Effector memory CD4-positive, alpha-beta T cell (primary cell): ENCODE measurements at regions not wholly inside any gene's neighbourhood (a gene's known extent, or its start where the extent isn't known, plus 50 kb on each side); places are given as distances from the start of the nearest gene placed in this dataset.

ENCODE experiments used
- DNase-seq, 3 donors: peaks; one replicate each; pipeline ENCODE4 v3.0.0-alpha.2; 2020
- H3K27ac ChIP-seq: 2 replicates; pipeline ENCODE4 v1.7.0; 2013; ENCODE audit warnings: mild to moderate bottlenecking, low read length, moderate library complexity; ENCODE audit not compliant: insufficient read depth, poor library complexity, severe bottlenecking
- H3K27me3 ChIP-seq: replicated peaks from 2 replicates; pipeline ENCODE4 v1.7.0; 2013; ENCODE audit warnings: mild to moderate bottlenecking, low read length; ENCODE audit not compliant: insufficient read depth, control insufficient read depth, poor library complexity, severe bottlenecking
- H3K36me3 ChIP-seq: 2 replicates; pipeline ENCODE4 v1.7.0; 2013; ENCODE audit warnings: mild to moderate bottlenecking, low read length, moderate library complexity; ENCODE audit not compliant: control insufficient read depth, insufficient read depth
- H3K4me1 ChIP-seq: 2 replicates; pipeline ENCODE4 v1.7.0; 2013; ENCODE audit warnings: low read length, mild to moderate bottlenecking; ENCODE audit not compliant: control insufficient read depth, insufficient read depth, poor library complexity, severe bottlenecking
- H3K4me3 ChIP-seq: 2 replicates; pipeline ENCODE4 v1.7.0; 2013; ENCODE audit warnings: low read length, low read depth, mild to moderate bottlenecking; ENCODE audit not compliant: insufficient read depth, poor library complexity, severe bottlenecking
- H3K9me3 ChIP-seq: 2 replicates; pipeline ENCODE4 v1.7.0; 2013; ENCODE audit warnings: mild to moderate bottlenecking, low read length, moderate library complexity; ENCODE audit not compliant: control insufficient read depth

DNA sequence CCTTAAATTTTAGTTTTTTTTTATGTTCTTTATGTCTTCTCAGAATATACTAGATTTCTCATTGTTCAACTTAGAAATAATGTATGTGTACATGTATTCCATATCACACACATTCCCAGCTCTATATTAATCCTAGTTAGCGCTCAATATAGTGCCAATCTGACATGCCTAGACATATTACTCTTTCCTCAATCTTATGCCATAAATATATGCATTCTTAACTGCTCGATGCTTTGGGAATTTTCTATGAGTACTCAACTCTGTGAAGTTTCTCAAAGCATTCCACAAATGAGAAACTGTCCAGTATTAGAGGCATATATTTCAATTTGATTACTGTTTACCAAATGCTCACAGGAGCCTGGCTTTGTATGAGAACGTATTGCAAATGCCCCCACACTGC, 231.2 kb upstream of the VEGFC start:
- DNase-seq: no peak
- Histone ChIP-seq H3K9me3 (no peaks in the 10 kb centered on the region), H3K4me1 (no peaks in the 10 kb centered on the region), H3K4me3 (no peak overlapping the region), H3K27ac (no peak overlapping the region), H3K36me3 (no peaks in the 10 kb centered on the region), H3K27me3 (no peaks in the 10 kb centered on the region)

DNA sequence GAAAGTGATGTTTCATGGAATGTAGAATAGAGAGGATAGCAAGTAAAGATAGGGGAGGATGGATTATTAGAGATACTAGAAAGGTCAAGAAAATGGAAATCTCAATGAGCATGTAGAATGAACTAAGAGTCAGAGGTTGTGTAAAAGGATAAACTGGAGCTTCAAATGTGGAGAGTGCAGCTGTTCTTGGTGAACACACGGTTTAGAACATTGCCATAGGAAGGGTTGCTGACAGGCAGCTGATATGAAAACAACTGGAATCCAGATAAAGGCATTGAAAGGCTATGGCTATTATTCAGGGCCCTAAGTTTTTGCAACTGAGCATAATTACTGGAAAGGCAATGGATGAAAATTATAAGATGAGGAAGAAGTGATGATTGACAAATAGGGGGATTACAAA, 239.6 kb upstream of the VEGFC start:
- no peaks in the 10 kb centered on the region for H3K4me1 ChIP-seq
- no peak for DNase-seq
- no peaks in the 10 kb centered on the region for H3K9me3 ChIP-seq
- no peak overlapping the region for H3K27ac ChIP-seq
- H3K36me3 ChIP-seq: no peaks in the 10 kb centered on the region
- H3K27me3 ChIP-seq: no peaks in the 10 kb centered on the region
- H3K4me3 ChIP-seq: no peak overlapping the region

DNA sequence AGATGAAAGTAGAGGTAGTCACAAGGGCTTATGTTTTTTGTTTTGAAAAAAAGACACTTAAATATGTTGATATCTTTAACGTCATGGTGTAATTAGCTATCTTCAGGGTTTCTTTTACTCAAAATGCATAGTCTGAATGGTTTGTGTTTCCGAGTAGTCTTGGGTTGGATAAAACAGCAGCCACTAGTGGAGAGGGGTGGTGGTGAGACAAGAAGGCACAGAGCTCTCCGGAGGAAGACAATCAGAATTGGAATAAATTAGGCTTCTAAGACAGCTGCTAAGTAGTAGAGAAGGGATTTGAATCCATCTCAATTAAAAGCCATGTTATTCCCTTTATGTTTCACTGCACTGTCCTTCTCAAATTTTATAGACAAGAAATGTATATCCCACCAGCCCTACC, 240.4 kb upstream of the VEGFC start:
- Histone ChIP-seq H3K4me3 (no peak overlapping the region), H3K9me3 (no peaks in the 10 kb centered on the region), H3K27ac (no peak overlapping the region), H3K4me1 (no peaks in the 10 kb centered on the region), H3K36me3 (no peaks in the 10 kb centered on the region), H3K27me3 (no peaks in the 10 kb centered on the region)
- DNase-seq: no peak

DNA sequence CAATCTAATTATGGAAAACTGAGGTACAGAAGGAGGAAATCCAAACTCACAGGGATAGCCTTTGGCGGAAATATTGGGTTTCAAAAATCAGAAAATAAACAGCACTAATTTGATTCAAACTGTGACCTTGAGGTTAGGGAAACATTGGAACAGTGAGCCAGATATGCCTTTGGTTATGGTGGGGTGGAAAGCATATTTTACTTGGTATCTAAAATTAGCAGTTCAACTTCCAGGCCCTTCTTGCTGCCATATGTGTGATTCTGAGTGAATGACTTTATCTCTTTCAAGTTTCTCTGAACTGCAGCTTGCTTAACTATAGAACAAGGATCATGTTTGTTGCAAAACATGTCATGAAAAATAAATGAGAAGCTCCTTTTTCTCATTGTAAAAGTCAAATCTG, 240.9 kb upstream of the VEGFC start:
- Histone ChIP-seq H3K4me1 (no peaks in the 10 kb centered on the region), H3K27me3 (no peaks in the 10 kb centered on the region), H3K9me3 (no peaks in the 10 kb centered on the region), H3K27ac (no peak overlapping the region), H3K4me3 (no peak overlapping the region), H3K36me3 (no peaks in the 10 kb centered on the region)
- DNase-seq: no peak

DNA sequence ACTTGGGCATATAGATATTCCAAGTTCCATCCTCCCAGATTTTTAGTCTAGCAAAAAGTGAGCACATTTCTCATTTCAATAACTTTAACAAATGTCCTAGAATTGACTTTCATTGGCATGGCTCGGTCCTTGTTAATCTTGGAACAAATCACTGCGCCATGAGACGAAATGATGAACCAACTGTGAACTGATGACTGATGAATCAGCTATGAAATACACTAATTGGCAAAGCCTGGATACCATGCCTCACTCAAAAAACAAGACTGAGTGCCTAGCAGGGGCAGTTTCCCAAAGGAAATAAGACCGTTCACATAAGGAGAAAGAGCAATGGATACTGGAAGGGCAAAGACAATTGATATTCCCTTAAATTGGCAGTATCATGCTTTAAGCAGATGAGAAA, 248.6 kb upstream of the VEGFC start:
- DNase-seq: no peak
- H3K36me3 ChIP-seq: no peaks in the 10 kb centered on the region
- no peak overlapping the region for H3K4me3 ChIP-seq
- H3K27me3 ChIP-seq: no peaks in the 10 kb centered on the region
- H3K4me1 ChIP-seq: no peaks in the 10 kb centered on the region
- H3K9me3 ChIP-seq: no peaks in the 10 kb centered on the region
- H3K27ac ChIP-seq: no peak overlapping the region

DNA sequence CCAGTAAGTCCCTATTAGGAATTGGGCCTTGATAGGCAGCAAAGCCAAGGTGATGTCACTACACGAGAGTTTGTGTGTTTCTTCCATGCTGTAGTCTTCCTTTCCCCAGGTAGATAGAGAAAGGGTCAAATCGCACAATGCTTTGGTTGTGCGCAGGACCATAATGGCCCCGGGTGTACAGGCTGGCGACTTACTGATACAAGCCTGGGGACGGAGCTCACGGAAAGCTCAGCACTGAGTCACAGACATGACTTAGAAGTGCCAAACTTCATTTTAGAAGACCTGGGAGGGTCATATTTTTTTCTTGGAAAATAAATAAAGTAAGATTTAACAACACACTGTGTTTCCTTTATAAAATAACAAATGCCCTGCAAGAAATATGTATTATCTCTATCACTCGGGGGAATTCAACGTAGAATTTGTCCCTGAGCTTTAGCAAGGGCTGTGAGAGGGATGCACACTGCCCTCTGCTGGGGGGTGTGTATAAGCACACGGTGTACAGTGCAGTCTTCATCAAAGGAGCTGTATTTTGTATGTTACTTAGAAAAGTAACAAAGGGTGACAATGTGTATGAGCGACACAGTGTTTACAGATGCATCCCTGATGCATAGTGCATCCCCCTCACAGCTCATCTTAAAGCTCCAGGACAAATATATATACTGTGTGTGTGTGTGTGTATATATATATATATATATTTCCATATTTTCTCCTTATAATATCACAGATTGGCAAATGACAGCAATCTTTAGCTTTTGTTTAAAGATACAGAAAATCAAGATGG, 254.5 kb upstream of the VEGFC start:
- peak in 1 of 3 donors; percentile 25 for DNase-seq
- no peak overlapping the region for H3K27ac ChIP-seq

DNA sequence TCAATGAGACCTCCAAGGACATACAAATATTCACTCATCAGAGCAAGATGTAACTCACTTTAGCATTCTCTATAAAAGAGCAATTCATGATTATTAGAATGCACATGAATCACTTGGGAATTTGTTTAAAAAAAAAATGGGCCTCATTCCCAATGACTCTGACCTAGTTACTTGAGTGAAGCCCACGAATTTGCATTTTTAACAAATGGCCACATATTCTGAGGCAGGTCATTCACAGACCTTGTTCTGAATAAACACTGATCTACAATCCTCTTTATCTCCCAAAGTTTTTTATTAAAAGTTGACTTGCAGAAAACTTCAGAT, 255.1 kb upstream of the VEGFC start:
- Histone ChIP-seq H3K4me1 (no peaks in the 10 kb centered on the region), H3K9me3 (no peaks in the 10 kb centered on the region), H3K27me3 (no peaks in the 10 kb centered on the region), H3K36me3 (no peaks in the 10 kb centered on the region), H3K4me3 (no peak overlapping the region), H3K27ac (no peak overlapping the region)
- no peak for DNase-seq

More for the DNA sequence above, 254.5 kb upstream of the VEGFC start:
- Histone ChIP-seq H3K4me3 (no peak overlapping the region), H3K4me1 (no peaks in the 10 kb centered on the region), H3K36me3 (no peaks in the 10 kb centered on the region), H3K27me3 (no peaks in the 10 kb centered on the region), H3K9me3 (no peaks in the 10 kb centered on the region)

DNA sequence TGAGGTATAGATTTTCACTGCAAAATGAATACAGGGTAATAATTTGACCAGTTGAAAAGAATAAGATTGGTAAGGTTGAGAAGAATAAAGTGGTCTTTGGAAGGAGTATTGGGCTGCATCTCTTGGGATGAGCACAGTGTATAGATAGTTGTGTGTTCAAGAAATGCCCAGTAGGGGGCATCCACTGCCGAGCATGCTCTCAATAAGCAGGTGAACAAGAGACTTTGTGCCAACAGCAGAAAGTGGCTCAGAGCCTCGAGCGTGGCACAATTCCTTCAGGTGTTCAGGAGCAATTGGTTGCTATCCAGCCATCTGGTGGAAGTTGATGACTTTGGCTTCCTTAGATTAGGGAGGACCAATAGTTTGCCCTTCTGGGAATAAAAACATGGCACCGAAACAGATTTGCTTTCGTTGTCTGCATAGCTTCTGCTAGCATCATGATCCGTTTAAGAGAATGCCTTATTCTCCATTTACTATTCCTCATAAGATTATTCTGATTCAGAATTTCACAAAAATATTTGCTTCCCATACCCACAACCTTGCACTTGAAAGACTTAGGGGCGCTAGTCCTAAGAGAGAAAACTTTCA, 258.1 kb upstream of the NEIL3 start:
- Histone ChIP-seq H3K9me3 (no peaks in the 10 kb centered on the region), H3K27me3 (no peaks in the 10 kb centered on the region), H3K4me3 (no peak overlapping the region), H3K27ac (no peak overlapping the region), H3K4me1 (no peaks in the 10 kb centered on the region), H3K36me3 (no peaks in the 10 kb centered on the region)
- DNase-seq: no peak

DNA sequence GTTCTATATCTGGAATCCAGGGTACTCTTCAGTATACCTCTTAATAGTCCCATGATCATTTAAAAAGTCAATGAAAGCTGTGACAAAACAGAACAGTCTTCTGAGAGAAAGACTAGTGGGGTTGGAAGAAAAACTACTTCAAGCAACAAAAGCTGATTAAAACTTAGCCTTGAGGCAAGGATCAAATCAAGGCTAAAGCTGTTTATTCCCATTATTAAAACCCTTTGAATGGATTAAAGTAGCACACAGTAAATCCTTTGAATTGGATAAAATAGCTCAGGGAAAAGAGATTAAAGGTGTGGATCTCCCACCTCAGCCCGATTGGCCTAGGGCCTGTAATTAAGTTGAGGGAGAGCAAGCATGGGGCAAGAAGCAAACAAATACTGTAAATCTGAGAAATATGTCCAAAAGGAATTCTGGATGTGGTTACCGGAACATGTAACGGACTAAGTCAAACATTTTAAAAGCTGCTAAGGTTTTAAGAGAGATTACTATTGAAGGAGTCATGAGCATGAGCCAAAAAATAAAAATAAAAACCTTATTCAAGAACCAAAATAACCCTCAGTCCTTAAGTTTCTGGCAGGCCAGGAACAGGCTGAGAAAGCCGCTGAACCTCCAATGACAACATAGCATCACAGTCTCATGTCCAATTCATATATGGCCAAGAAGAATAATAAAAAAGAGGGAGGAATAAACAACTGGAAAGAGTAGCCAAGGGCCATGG, 257.3 kb upstream of the NEIL3 start:
- DNase-seq: no peak
- no peaks in the 10 kb centered on the region for H3K27me3 ChIP-seq
- no peaks in the 10 kb centered on the region for H3K36me3 ChIP-seq
- no peaks in the 10 kb centered on the region for H3K9me3 ChIP-seq
- H3K4me3 ChIP-seq: no peak overlapping the region
- H3K27ac ChIP-seq: no peak overlapping the region
- H3K4me1 ChIP-seq: no peaks in the 10 kb centered on the region

DNA sequence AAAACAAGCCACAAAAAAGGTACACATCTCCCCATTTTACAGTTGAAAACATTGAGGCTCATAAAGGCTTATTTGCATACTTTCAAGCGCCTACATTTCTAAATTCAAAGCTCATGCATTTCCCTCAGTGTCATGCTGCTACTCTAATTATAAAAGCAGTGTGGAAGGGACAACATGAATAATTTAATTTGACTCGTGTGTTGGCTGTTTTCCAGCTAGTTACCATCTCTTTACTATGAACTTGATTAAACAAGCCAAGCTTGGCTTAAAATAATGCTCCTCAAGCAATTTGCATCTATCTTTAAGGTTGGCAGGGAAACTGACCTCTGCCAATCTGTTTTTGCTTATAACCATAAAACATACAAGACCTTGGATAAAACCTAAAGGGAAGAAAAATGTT, 252.5 kb upstream of the NEIL3 start:
- no peaks in the 10 kb centered on the region for H3K27me3 ChIP-seq
- H3K4me1 ChIP-seq: no peaks in the 10 kb centered on the region
- no peaks in the 10 kb centered on the region for H3K36me3 ChIP-seq
- no peaks in the 10 kb centered on the region for H3K9me3 ChIP-seq
- no peak overlapping the region for H3K27ac ChIP-seq
- DNase-seq: no peak
- H3K4me3 ChIP-seq: no peak overlapping the region
